ENCODE measurements at regions not wholly inside any gene's neighbourhood (a gene's known extent, or its start where the extent isn't known, plus 50 kb on each side); places are given as distances from the start of the nearest gene placed in this dataset.

GRCh38 chr2:129913695-129914495 is 65.6 kb upstream of the RAB6C start:
- no peaks in the 10 kb centered on the region for H3F3A ChIP-seq (ENCODE audit: insufficient read depth, low read depth)
- H3K4me1 ChIP-seq (replicated peaks; ENCODE audit: insufficient read depth): no peaks in the 10 kb centered on the region
- CTCF ChIA-PET: no interaction called here
- H3K27me3 ChIP-seq (ENCODE audit: insufficient read depth, low read depth): peaks cover 59% of the 10 kb centered on the region
- no TSS peak for BruUV-seq (replicated peaks)
- H3K4me3 ChIP-seq: no peak overlapping the region
- TF ChIP-seq CTCF (conservative IDR thresholded peaks at IDR 0.05): no peak
- no peak for TF ChIP-seq EZH2 (IDR thresholded peaks at IDR 0.05; ENCODE audit: low read depth)
- intact Hi-C loops (cut with micrococcal nuclease; ENCODE audit: unreplicated experiment): no loop called here
- no peaks in the 10 kb centered on the region for H4K20me1 ChIP-seq (ENCODE audit: insufficient read depth)
- H3K9me2 ChIP-seq (ENCODE audit: insufficient read depth): no peaks in the 10 kb centered on the region
- H3K27ac ChIP-seq: no peak overlapping the region
- DNase-seq: no peak
- H3K9me3 ChIP-seq (ENCODE audit: insufficient read depth, low read depth): no peaks in the 10 kb centered on the region
- H3K36me3 ChIP-seq (ENCODE audit: low read depth): no peaks in the 10 kb centered on the region
- H3K4me2 ChIP-seq: no peak overlapping the region
- no peaks in the 10 kb centered on the region for H3K79me2 ChIP-seq (ENCODE audit: low read depth)
- no peak overlapping the region for H2AFZ ChIP-seq
- POLR2A ChIA-PET (ENCODE audit: unreplicated experiment): no interaction called here

DNA sequence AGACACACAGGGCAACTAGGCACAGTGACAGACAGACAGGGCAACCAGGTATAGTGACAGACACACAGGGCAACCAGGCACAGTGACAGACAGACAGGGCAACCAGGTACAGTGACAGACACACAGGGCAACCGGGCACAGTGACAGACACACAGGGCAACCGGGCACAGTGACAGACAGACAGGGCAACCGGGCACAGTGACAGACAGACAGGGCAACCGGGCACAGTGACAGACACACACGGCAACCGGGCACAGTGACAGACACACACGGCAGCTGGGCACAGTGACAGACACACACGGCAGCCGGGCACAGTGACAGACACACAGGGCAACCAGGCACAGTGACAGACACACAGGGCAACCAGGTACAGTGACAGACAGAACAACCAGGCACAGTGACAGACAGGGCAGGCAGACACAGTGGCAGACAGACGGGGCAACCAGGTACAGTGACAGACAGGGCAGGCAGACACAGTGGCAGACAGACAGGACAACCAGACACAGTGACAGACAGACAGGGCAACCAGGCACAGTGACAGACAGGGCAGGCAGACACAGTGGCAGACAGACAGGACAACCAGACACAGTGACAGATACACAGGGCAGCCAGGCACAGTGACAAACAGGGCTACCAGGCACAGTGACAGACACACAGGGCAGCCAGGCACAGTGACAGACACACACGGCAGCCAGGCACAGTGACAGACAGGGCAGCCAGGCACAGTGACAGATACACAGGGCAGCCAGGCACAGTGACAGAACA is 64.7 kb upstream of the RAB6C start:
- no peaks in the 10 kb centered on the region for H4K20me1 ChIP-seq (ENCODE audit: insufficient read depth)
- H3K4me2 ChIP-seq: no peak overlapping the region
- 0 out of 2 replicates have a peak, but pooled peaks cover 3% of the 10 kb centered on the region for H3K9me3 ChIP-seq (ENCODE audit: insufficient read depth, low read depth)
- POLR2A ChIA-PET (ENCODE audit: unreplicated experiment): no interaction called here
- H3K4me3 ChIP-seq: no peak overlapping the region
- H3K9me2 ChIP-seq (ENCODE audit: insufficient read depth): no peaks in the 10 kb centered on the region
- H3K27me3 ChIP-seq (ENCODE audit: insufficient read depth, low read depth): peaks cover 51% of the 10 kb centered on the region
- H2AFZ ChIP-seq: no peak overlapping the region
- intact Hi-C loops (cut with micrococcal nuclease; ENCODE audit: unreplicated experiment): no loop called here
- CTCF ChIA-PET: no interaction called here
- BruUV-seq (replicated peaks): no TSS peak
- no peak overlapping the region for H3K27ac ChIP-seq
- no peak for DNase-seq
- no peaks in the 10 kb centered on the region for H3K4me1 ChIP-seq (replicated peaks; ENCODE audit: insufficient read depth)
- H3K36me3 ChIP-seq (ENCODE audit: low read depth): no peaks in the 10 kb centered on the region
- TF ChIP-seq CTCF (conservative IDR thresholded peaks at IDR 0.05) (no peak), EZH2 (IDR thresholded peaks at IDR 0.05; ENCODE audit: low read depth) (no peak)
- H3F3A ChIP-seq (ENCODE audit: insufficient read depth, low read depth): no peaks in the 10 kb centered on the region
- no peaks in the 10 kb centered on the region for H3K79me2 ChIP-seq (ENCODE audit: low read depth)

DNA sequence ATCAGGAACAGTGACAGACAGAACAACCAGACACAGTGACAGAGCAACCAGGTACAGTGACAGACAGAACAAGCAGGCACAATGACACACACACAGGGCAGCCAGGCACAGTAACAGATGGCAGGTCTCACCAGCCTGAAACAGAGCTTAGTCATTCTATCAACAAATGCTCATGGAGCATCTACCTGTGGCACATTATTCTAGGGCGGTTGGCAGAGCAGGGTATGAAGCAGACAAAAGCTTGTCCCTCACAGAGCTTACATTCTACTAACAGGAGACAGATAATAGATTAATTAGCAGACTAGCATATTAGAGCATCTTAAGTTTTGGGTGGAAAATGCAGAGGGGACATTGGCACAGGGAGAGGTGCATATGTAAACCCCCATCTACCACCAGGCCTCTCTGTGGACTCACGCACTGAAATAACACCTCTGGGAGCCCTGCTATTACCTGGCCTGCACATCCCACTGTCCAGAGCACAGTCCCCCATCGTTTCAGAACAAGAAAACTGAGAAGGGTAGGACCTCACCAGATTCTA is 64.1 kb upstream of the RAB6C start:
- POLR2A ChIA-PET (ENCODE audit: unreplicated experiment): no interaction called here

More for the DNA sequence above, 64.1 kb upstream of the RAB6C start:
- peaks cover 47% of the 10 kb centered on the region for H3K27me3 ChIP-seq (ENCODE audit: insufficient read depth, low read depth)
- H4K20me1 ChIP-seq (ENCODE audit: insufficient read depth): no peaks in the 10 kb centered on the region
- H3F3A ChIP-seq (ENCODE audit: insufficient read depth, low read depth): no peaks in the 10 kb centered on the region
- peaks cover 3% of the 10 kb centered on the region; the same call in 1 of the 2 replicates for H3K9me3 ChIP-seq (ENCODE audit: insufficient read depth, low read depth)
- H3K4me2 ChIP-seq: no peak overlapping the region
- intact Hi-C loops (cut with micrococcal nuclease; ENCODE audit: unreplicated experiment): no loop called here
- no peaks in the 10 kb centered on the region for H3K79me2 ChIP-seq (ENCODE audit: low read depth)
- H3K36me3 ChIP-seq (ENCODE audit: low read depth): no peaks in the 10 kb centered on the region
- no peak overlapping the region for H2AFZ ChIP-seq
- DNase-seq: no peak
- no peaks in the 10 kb centered on the region for H3K4me1 ChIP-seq (replicated peaks; ENCODE audit: insufficient read depth)
- CTCF ChIA-PET: no interaction called here
- no peaks in the 10 kb centered on the region for H3K9me2 ChIP-seq (ENCODE audit: insufficient read depth)
- no peak overlapping the region for H3K4me3 ChIP-seq
- BruUV-seq (replicated peaks): no TSS peak
- H3K27ac ChIP-seq: no peak overlapping the region
- TF ChIP-seq CTCF (conservative IDR thresholded peaks at IDR 0.05) (no peak), EZH2 (IDR thresholded peaks at IDR 0.05; ENCODE audit: low read depth) (no peak)
